ENCODE measurements at regions not wholly inside any gene's neighbourhood (a gene's known extent, or its start where the extent isn't known, plus 50 kb on each side); places are given as distances from the start of the nearest gene placed in this dataset.
"Not testable (repeated sequence)": the region's sequence is repeated elsewhere in the genome, so short reads cannot be mapped to it uniquely, and the experiment has no call there.

DNA sequence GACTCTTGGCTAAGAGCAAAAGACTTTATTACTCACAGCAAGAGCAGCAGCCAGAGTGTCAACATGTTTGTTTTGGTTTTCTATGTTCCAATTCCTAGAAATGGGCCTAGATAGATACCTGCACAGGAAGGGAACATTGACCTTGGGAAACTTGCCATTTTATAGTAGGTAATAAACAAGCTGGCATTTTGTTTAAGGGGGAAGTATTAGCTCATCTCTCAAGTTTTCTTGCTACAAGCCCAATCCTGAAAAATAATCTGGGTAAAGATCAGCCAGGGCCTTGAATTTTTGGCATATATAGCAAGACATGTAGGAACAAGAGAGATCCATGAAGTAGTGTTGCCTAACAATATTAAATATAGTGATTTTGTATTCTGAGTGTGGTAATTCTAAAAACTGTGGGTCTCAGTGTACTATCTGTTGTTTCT is 51.4 kb upstream of the RGL1 start:
- Histone ChIP-seq H3K36me3 (ENCODE audit: control insufficient read depth, insufficient read depth, low read length) (no peaks in the 10 kb centered on the region), H3K27ac (ENCODE audit: insufficient read depth, low read length, poor library complexity, severe bottlenecking) (no peak overlapping the region), H3K4me3 (ENCODE audit: low read depth, low read length) (no peak overlapping the region), H3K9me3 (ENCODE audit: control insufficient read depth in 2 of 2, low read length in 2 of 2) (no peaks in the 10 kb centered on the region), H3K27me3 (ENCODE audit: control insufficient read depth, insufficient read depth, low read length) (no peaks in the 10 kb centered on the region), H3K4me1 (ENCODE audit: control insufficient read depth, insufficient read depth, low read length, poor library complexity, severe bottlenecking) (no peaks in the 10 kb centered on the region)
- Mint-ChIP-seq H3K4me3 (no peak overlapping the region), H3K9me3 (peaks cover 1 to 8% (median 4%) of the 10 kb centered on the region in 7 donors), H3K4me1 (no peaks in the 10 kb centered on the region), H3K27me3 (no peaks in the 10 kb centered on the region), H3K36me3 (peaks cover 4% of the 10 kb centered on the region), H3K27ac (no peak overlapping the region)
- DNase-seq = no peak
- ATAC-seq (ENCODE audit: low read depth in 2 of 2) = no peak

DNA sequence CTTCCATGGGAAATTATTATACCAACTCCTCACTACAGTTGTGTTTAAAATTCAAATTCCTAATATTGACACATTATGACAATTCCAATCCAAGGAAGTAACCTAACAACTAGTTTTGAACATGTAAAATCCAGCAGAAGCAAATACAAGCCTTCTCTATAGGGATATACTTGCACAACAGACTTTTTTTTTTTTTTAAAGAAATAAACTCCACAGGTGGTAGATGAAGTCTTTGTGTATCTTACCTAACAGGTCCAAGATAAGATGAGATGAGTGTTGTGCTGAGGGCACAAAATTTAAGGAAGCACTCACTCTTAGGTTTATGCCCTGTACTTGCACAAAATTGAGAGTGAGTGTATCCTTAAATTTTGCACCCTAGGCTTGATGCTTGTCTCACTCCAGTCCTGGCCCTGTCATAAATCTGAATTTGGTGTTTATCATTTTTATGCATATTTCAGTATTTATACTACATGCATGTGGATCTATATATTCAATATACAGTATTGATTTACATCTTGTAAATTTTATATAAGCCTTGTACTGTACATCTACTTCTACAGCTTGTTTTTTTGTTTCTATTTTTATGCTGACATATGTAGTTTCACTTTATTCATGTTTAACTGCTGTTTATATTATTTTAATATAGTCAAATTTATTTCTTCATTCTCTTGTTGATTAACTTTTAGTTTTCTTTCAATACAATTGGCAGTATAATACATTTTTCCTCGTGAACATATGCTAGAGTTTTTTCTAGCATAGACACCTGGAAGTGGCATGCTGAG is 60.6 kb upstream of the RGL1 start:
- H3K9me3 Mint-ChIP-seq = peaks cover 0 to 10% (median 2%) of the 10 kb centered on the region in 7 donors
- no peaks in the 10 kb centered on the region for H3K4me1 ChIP-seq (ENCODE audit: control insufficient read depth, insufficient read depth, low read length, poor library complexity, severe bottlenecking)
- no peaks in the 10 kb centered on the region for H3K27me3 Mint-ChIP-seq
- DNase-seq = no peak
- no peak overlapping the region for H3K27ac Mint-ChIP-seq
- no peaks in the 10 kb centered on the region for H3K27me3 ChIP-seq (ENCODE audit: control insufficient read depth, insufficient read depth, low read length)
- no peak overlapping the region for H3K4me3 ChIP-seq (ENCODE audit: low read depth, low read length)
- H3K9me3 ChIP-seq (ENCODE audit: control insufficient read depth in 2 of 2, low read length in 2 of 2) = no peaks in the 10 kb centered on the region
- no peak for ATAC-seq (ENCODE audit: low read depth in 2 of 2)
- no peak overlapping the region for H3K27ac ChIP-seq (ENCODE audit: insufficient read depth, low read length, poor library complexity, severe bottlenecking)
- H3K4me3 Mint-ChIP-seq = no peak overlapping the region
- peaks cover 9% of the 10 kb centered on the region for H3K36me3 Mint-ChIP-seq
- H3K4me1 Mint-ChIP-seq = no peaks in the 10 kb centered on the region
- no peaks in the 10 kb centered on the region for H3K36me3 ChIP-seq (ENCODE audit: control insufficient read depth, insufficient read depth, low read length)

DNA sequence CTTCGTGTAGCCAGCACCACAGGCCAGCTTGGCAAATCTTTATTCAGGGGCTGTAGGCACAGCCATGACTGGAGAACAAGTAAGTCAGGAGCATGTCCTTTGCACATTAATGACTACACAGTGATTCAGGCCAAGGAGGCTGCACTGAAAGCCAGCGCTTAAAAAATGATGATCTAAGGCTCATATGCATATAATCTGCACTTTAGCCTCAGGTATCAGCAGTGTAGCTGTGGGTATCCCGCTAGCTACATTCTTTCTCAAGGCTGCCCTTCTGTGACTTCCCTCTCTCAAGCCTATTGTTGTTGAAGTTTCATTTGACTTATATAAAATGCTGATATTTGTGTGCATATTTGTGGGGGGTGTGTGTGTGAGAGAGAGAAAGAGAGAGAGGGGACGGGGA is 62.6 kb upstream of the RGL1 start:
- H3K4me3 ChIP-seq (ENCODE audit: low read depth, low read length) = no peak overlapping the region
- peaks cover 9% of the 10 kb centered on the region for H3K36me3 Mint-ChIP-seq
- no peaks in the 10 kb centered on the region for H3K27me3 Mint-ChIP-seq
- no peaks in the 10 kb centered on the region for H3K36me3 ChIP-seq (ENCODE audit: control insufficient read depth, insufficient read depth, low read length)
- ATAC-seq (ENCODE audit: low read depth in 2 of 2) = no peak
- H3K4me1 Mint-ChIP-seq = no peaks in the 10 kb centered on the region
- H3K4me1 ChIP-seq (ENCODE audit: control insufficient read depth, insufficient read depth, low read length, poor library complexity, severe bottlenecking) = no peaks in the 10 kb centered on the region
- no peak overlapping the region for H3K4me3 Mint-ChIP-seq
- no peaks in the 10 kb centered on the region for H3K9me3 ChIP-seq (ENCODE audit: control insufficient read depth in 2 of 2, low read length in 2 of 2)
- no peak for DNase-seq
- no peaks in the 10 kb centered on the region for H3K27me3 ChIP-seq (ENCODE audit: control insufficient read depth, insufficient read depth, low read length)
- peaks cover 0 to 10% (median 0%) of the 10 kb centered on the region in 7 donors for H3K9me3 Mint-ChIP-seq
- no peak overlapping the region for H3K27ac ChIP-seq (ENCODE audit: insufficient read depth, low read length, poor library complexity, severe bottlenecking)
- no peak overlapping the region for H3K27ac Mint-ChIP-seq

DNA sequence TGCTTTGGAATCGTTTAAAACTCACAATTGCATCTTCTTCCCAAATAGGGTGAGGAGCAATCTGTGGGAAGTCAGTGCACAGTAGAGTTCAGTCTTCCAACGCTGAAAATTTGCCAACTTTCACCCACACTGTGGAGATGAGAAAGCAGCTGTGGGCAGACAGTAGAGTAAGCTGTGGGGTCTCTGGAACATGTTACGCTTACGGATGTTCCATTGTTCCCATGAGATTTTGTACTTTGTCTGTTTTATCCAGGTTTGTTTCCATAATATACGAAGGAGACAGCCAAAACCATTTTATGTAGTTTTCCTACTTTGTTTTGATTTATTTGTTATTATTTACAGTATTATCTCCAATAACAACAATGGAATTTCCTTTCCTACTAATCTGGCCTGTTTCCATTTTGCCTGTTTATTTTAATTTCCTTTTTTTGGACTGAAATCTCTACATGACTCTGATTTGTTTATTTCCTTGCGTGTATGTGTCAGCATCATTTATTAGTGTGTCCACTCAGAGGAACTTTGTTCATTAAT is 65.1 kb upstream of the RGL1 start:
- Histone ChIP-seq H3K4me3 (ENCODE audit: low read depth, low read length) (no peak overlapping the region), H3K9me3 (ENCODE audit: control insufficient read depth in 2 of 2, low read length in 2 of 2) (no peaks in the 10 kb centered on the region), H3K36me3 (ENCODE audit: control insufficient read depth, insufficient read depth, low read length) (no peaks in the 10 kb centered on the region), H3K4me1 (ENCODE audit: control insufficient read depth, insufficient read depth, low read length, poor library complexity, severe bottlenecking) (no peaks in the 10 kb centered on the region), H3K27me3 (ENCODE audit: control insufficient read depth, insufficient read depth, low read length) (no peaks in the 10 kb centered on the region), H3K27ac (ENCODE audit: insufficient read depth, low read length, poor library complexity, severe bottlenecking) (no peak overlapping the region)
- ATAC-seq (ENCODE audit: low read depth in 2 of 2) = no peak
- Mint-ChIP-seq H3K9me3 (peaks cover 0 to 10% (median 0%) of the 10 kb centered on the region in 7 donors), H3K27ac (no peak overlapping the region), H3K27me3 (peaks cover 6% of the 10 kb centered on the region), H3K4me1 (no peaks in the 10 kb centered on the region), H3K4me3 (no peak overlapping the region), H3K36me3 (peaks cover 9% of the 10 kb centered on the region)
- DNase-seq = no peak

DNA sequence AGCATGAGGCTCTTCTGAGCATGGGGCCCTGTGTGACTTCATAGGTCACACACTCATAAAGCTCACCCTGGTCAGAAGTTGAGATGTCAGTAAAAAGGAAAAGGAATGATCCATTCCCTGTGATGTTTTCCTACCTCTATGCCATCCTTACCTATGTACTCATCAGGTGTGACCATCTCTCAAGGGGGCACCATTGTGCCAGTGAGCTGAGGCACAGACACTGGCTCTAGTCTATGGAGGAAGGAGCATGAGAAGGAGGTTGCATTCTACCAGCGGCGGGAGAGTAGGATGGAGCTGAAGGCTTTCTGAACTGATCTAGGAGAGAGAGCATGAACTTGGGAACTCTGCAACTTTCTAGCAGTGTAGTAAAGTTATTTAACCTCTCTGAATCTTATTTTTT is 65.8 kb upstream of the RGL1 start:
- no peak overlapping the region for H3K4me3 ChIP-seq (ENCODE audit: low read depth, low read length)
- Mint-ChIP-seq H3K27ac (no peak overlapping the region), H3K4me3 (no peak overlapping the region), H3K36me3 (peaks cover 9% of the 10 kb centered on the region), H3K27me3 (peaks cover 6% of the 10 kb centered on the region), H3K4me1 (no peaks in the 10 kb centered on the region), H3K9me3 (peaks cover 0 to 10% (median 0%) of the 10 kb centered on the region in 7 donors)
- ATAC-seq (ENCODE audit: low read depth in 2 of 2) = no peak
- no peaks in the 10 kb centered on the region for H3K27me3 ChIP-seq (ENCODE audit: control insufficient read depth, insufficient read depth, low read length)
- DNase-seq = no peak
- H3K4me1 ChIP-seq (ENCODE audit: control insufficient read depth, insufficient read depth, low read length, poor library complexity, severe bottlenecking) = no peaks in the 10 kb centered on the region
- H3K9me3 ChIP-seq (ENCODE audit: control insufficient read depth in 2 of 2, low read length in 2 of 2) = no peaks in the 10 kb centered on the region
- no peaks in the 10 kb centered on the region for H3K36me3 ChIP-seq (ENCODE audit: control insufficient read depth, insufficient read depth, low read length)
- H3K27ac ChIP-seq (ENCODE audit: insufficient read depth, low read length, poor library complexity, severe bottlenecking) = no peak overlapping the region

DNA sequence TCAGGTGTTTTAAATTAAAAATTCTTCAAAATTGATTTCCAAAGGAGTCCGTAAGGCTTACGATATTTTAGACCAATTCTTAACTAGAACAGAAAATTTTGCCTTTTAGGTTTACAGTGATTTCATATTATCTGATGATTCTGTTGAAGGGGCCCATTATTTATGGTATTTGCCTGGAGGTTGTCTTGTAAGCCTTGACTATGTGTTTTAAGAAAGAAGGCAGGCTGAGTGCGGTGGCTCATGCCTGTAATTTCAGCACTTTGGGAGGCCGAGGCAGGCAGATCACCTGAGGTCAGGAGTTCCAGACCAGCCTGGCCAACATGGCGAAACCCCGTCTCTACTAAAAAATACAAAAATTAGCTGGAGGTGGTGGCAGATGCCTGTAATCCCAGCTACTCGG is 67.0 kb upstream of the RGL1 start:
- H3K9me3 ChIP-seq (ENCODE audit: control insufficient read depth in 2 of 2, low read length in 2 of 2); H3K27me3 Mint-ChIP-seq; ATAC-seq (ENCODE audit: low read depth in 2 of 2); DNase-seq; H3K4me1 Mint-ChIP-seq; H3K36me3 Mint-ChIP-seq; H3K27ac ChIP-seq (ENCODE audit: insufficient read depth, low read length, poor library complexity, severe bottlenecking); H3K4me1 ChIP-seq (ENCODE audit: control insufficient read depth, insufficient read depth, low read length, poor library complexity, severe bottlenecking); H3K9me3 Mint-ChIP-seq; H3K4me3 Mint-ChIP-seq; H3K4me3 ChIP-seq (ENCODE audit: low read depth, low read length); H3K27me3 ChIP-seq (ENCODE audit: control insufficient read depth, insufficient read depth, low read length); H3K27ac Mint-ChIP-seq; H3K36me3 ChIP-seq (ENCODE audit: control insufficient read depth, insufficient read depth, low read length): not testable (repeated sequence)

DNA sequence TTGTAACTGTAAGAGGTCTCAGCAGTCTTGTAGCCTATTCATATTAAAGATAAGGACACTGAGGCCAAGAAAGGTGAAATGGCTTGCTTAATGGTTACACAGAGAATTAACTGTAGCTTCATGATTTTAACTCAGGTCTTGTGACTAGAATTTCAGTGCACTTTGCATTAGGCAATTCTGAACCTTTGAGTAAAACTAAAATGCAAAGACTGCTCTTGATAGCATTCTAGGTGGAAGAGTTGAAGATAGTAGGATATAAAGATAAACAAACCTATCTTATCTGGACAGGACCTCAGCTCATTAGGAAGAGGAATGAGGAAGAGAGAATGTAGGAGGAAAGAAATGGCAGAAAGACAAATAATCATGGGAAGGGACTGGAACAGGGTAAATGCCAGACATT is 68.6 kb upstream of the RGL1 start:
- Mint-ChIP-seq H3K27ac (no peak overlapping the region), H3K27me3 (peaks cover 13% of the 10 kb centered on the region), H3K4me3 (no peak overlapping the region), H3K36me3 (no peaks in the 10 kb centered on the region), H3K4me1 (no peaks in the 10 kb centered on the region), H3K9me3 (no peaks in the 10 kb centered on the region)
- no peak for DNase-seq
- H3K27ac ChIP-seq (ENCODE audit: insufficient read depth, low read length, poor library complexity, severe bottlenecking) = no peak overlapping the region
- H3K27me3 ChIP-seq (ENCODE audit: control insufficient read depth, insufficient read depth, low read length) = peaks cover 2% of the 10 kb centered on the region
- no peaks in the 10 kb centered on the region for H3K9me3 ChIP-seq (ENCODE audit: control insufficient read depth in 2 of 2, low read length in 2 of 2)
- no peak for ATAC-seq (ENCODE audit: low read depth in 2 of 2)
- H3K4me1 ChIP-seq (ENCODE audit: control insufficient read depth, insufficient read depth, low read length, poor library complexity, severe bottlenecking) = no peaks in the 10 kb centered on the region
- H3K36me3 ChIP-seq (ENCODE audit: control insufficient read depth, insufficient read depth, low read length) = no peaks in the 10 kb centered on the region
- H3K4me3 ChIP-seq (ENCODE audit: low read depth, low read length) = no peak overlapping the region
